Panc1 (cell line): ENCODE measurements at regions not wholly inside any gene's neighbourhood (a gene's known extent, or its start where the extent isn't known, plus 50 kb on each side); places are given as distances from the start of the nearest gene placed in this dataset.

Experiments used
- ATAC-seq: fragments of 200-7000 bp; cut with Tn5 transposase; 2 replicates; pipeline ENCODE4 v1.9.1; 2020; ENCODE audit warnings: mild to moderate bottlenecking, moderate library complexity
- BruUV-seq: library from RNA; stranded (reverse); fragments of 400-500 nt; replicated peaks from 2 replicates; lab custom pipeline; 2021; lab: Mats Ljungman, UMichigan
- CTCF ChIA-PET: fragments of 300-600 bp; sonication (Branson Sonifier 250); formaldehyde crosslinking; loops from one replicate; lab custom pipeline; 2022; ENCODE audit warnings: antibody characterized with exemption; lab: Charles Lee
- POLR2A ChIA-PET: fragments of 300-600 bp; sonication (Branson Sonifier 250); formaldehyde crosslinking; loops from one replicate; lab custom pipeline; 2022; ENCODE audit warnings: antibody characterized with exemption; lab: Charles Lee
- DNase-seq: peaks from one replicate; pipeline ENCODE4 v3.0.0-alpha.2; 2010; ENCODE audit warnings: low read depth, low spot score
- H3K27ac ChIP-seq: 2 replicates; pipeline ENCODE4 v1.5.1; 2011; ENCODE audit warnings: mild to moderate bottlenecking, low read length, inconsistent platforms
- H3K27me3 ChIP-seq: fragments of 200-500 bp; sonication (Bioruptor generic); 2 replicates; pipeline ENCODE4 v1.6.0; 2014; ENCODE audit warnings: low read length, inconsistent platforms; ENCODE audit not compliant: control insufficient read depth, insufficient read depth
- H3K36me3 ChIP-seq: fragments of 200-500 bp; sonication (Bioruptor generic); 2 replicates; pipeline ENCODE4 v1.5.1; 2014; ENCODE audit warnings: inconsistent platforms, mild to moderate bottlenecking, low read length, moderate library complexity; ENCODE audit not compliant: control insufficient read depth, insufficient read depth
- H3K4me1 ChIP-seq: 2 replicates; pipeline ENCODE4 v1.5.1; 2011; ENCODE audit warnings: inconsistent platforms, mild to moderate bottlenecking, low read length, moderate library complexity; ENCODE audit not compliant: control insufficient read depth, insufficient read depth
- H3K4me3 ChIP-seq, 2 experiments: 2 replicates each; pipeline ENCODE4 v1.5.1; 2011 to 2012; ENCODE audit warnings: low read depth in 2 of 2, low read length in 2 of 2, mild to moderate bottlenecking in 2 of 2, inconsistent platforms in 1 of 2, moderate library complexity in 1 of 2
- H3K9me3 ChIP-seq: fragments of 200-500 bp; sonication (Bioruptor generic); 2 replicates; pipeline ENCODE4 v1.5.1; 2014; ENCODE audit warnings: low read depth, mild to moderate bottlenecking, inconsistent platforms, low read length, moderate library complexity; ENCODE audit not compliant: control insufficient read depth, insufficient read depth
- POLR2AphosphoS5 ChIP-seq: IDR thresholded peaks from 2 replicates; pipeline ENCODE4 v1.6.1; 2012; ENCODE audit warnings: mild to moderate bottlenecking, low read depth, low read length, moderate library complexity
- REST ChIP-seq, 2 experiments: IDR thresholded peaks; 2 replicates each; pipeline ENCODE4 v1.6.1; 2011 to 2012; ENCODE audit warnings: low read depth in 2 of 2, control low read depth in 1 of 2, low read length in 1 of 2, mild to moderate bottlenecking in 1 of 2, moderate library complexity in 1 of 2; ENCODE audit not compliant: insufficient read depth in 1 of 2
- SIN3A ChIP-seq: IDR thresholded peaks from 2 replicates; pipeline ENCODE4 v1.6.1; 2012; ENCODE audit warnings: low read depth, mild to moderate bottlenecking, low read length, moderate library complexity, borderline replicate concordance; ENCODE audit not compliant: insufficient read depth
- TCF7L2 ChIP-seq: IDR thresholded peaks from 2 replicates; pipeline ENCODE4 v1.6.1; 2011; ENCODE audit warnings: mild to moderate bottlenecking, low read depth, low read length, inconsistent platforms
- in situ Hi-C: cut with HindIII; loops from 2 replicates; pipeline ENCODE4 v1.10.0; 2016; ENCODE audit warnings: low sequenced_read_pairs, low pct_unique_long_range_greater_than_20kb
- intact Hi-C: fragments of 100-400 bp; cut with micrococcal nuclease; formaldehyde crosslinking; loops from one replicate; pipeline ENCODE4 v1.10.0; 2022; ENCODE audit not compliant: unreplicated experiment
- TF ChIP-seq, protein P1 (sequence below): fragments of 450-650 bp; IDR thresholded peaks from 2 replicates; pipeline ENCODE4 v1.5.1; 2017; ENCODE audit warnings: mild to moderate bottlenecking

- in situ Hi-C loops = no loop called here
- ATAC-seq (no peak), DNase-seq (no peak)
- Histone ChIP-seq H3K9me3 (no peaks in the 10 kb centered on the region), H3K4me1 (no peaks in the 10 kb centered on the region), H3K27me3 (no peaks in the 10 kb centered on the region), H3K27ac (no peak overlapping the region), H3K36me3 (no peaks in the 10 kb centered on the region), H3K4me3 (no peak overlapping the region)
- intact Hi-C loops = no loop called here
- no peak for TF ChIP-seq SIN3A
- no peak for TF ChIP-seq POLR2AphosphoS5
- TF ChIP-seq, protein P1, sequence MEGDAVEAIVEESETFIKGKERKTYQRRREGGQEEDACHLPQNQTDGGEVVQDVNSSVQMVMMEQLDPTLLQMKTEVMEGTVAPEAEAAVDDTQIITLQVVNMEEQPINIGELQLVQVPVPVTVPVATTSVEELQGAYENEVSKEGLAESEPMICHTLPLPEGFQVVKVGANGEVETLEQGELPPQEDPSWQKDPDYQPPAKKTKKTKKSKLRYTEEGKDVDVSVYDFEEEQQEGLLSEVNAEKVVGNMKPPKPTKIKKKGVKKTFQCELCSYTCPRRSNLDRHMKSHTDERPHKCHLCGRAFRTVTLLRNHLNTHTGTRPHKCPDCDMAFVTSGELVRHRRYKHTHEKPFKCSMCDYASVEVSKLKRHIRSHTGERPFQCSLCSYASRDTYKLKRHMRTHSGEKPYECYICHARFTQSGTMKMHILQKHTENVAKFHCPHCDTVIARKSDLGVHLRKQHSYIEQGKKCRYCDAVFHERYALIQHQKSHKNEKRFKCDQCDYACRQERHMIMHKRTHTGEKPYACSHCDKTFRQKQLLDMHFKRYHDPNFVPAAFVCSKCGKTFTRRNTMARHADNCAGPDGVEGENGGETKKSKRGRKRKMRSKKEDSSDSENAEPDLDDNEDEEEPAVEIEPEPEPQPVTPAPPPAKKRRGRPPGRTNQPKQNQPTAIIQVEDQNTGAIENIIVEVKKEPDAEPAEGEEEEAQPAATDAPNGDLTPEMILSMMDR = no peak
- TF ChIP-seq REST (IDR thresholded peaks at IDR 0.05; ENCODE audit: insufficient read depth in 1 of 2, low read depth in 2 of 2, low read length in 1 of 2) = no peak
- TF ChIP-seq TCF7L2 = no peak
- POLR2A ChIA-PET = no interaction called here
- BruUV-seq = no TSS peak
- CTCF ChIA-PET = no interaction called here
Observed at GRCh38 chr18:77397617-77398016, 148.0 kb downstream of the GALR1 start.

DNA sequence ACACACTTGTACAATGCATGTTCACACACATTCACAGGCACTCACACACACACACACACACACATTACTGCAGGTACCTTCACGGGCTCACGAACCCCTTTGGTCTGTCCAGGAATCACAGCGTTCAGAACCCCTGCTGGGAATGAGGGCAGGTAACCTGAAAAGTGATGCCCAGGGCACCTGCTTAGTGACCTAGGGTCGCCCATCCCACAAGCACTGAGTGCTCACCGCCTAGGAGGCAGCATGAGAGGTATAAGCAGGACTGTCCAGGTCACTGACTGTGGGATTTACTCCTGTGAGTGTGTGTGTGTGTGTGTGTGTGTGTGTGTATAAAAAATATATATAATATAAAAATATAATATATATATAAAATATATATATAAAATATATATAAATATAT, 150.9 kb downstream of the GALR1 start:
- intact Hi-C loops (no loop called here), in situ Hi-C loops (no loop called here)
- Histone ChIP-seq H3K4me3 (no peak overlapping the region), H3K4me1 (no peaks in the 10 kb centered on the region), H3K36me3 (no peaks in the 10 kb centered on the region), H3K9me3 (no peaks in the 10 kb centered on the region), H3K27ac (no peak overlapping the region), H3K27me3 (no peaks in the 10 kb centered on the region)
- no peak for DNase-seq
- ChIA-PET CTCF (no interaction called here), POLR2A (no interaction called here)
- TF ChIP-seq POLR2AphosphoS5 = no peak
- TF ChIP-seq SIN3A = no peak
- no peak for TF ChIP-seq REST (IDR thresholded peaks at IDR 0.05; ENCODE audit: insufficient read depth in 1 of 2, low read depth in 2 of 2, low read length in 1 of 2)
- TF ChIP-seq TCF7L2 = no peak
- TF ChIP-seq, protein P1 = no peak
- ATAC-seq = no peak
- BruUV-seq = no TSS peak
